ENCODE measurements at regions not wholly inside any gene's neighbourhood (a gene's known extent, or its start where the extent isn't known, plus 50 kb on each side); places are given as distances from the start of the nearest gene placed in this dataset.

DNA sequence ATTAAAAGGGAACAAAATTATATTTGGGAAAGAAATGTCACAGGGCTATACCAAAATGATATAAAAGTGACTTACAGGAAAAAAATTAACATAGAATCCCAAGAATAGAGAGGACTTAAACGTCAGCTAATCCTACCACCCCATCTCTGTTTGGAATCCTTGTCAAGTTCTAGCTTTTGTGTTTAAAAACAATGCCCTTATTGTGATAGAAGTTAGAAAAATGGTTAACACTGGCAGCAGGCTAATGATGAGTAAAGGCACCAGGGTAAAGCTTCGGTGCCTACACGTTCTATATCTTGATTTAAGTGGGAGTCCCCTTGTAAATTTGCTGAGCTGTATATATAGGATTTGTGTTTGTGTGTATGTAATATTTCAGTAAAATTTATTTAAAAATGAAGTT is 453.3 kb upstream of the TENM4 start:
- no peak for DNase-seq
- Mint-ChIP-seq H3K4me3 (no peak overlapping the region), H3K4me1 (ENCODE audit: low read depth) (no peaks in the 10 kb centered on the region), H3K27ac (no peak overlapping the region), H3K9me3 (no peaks in the 10 kb centered on the region), H3K27me3 (no peaks in the 10 kb centered on the region), H3K36me3 (ENCODE audit: low read depth) (no peaks in the 10 kb centered on the region)
- no peak overlapping the region for H3K4me3 ChIP-seq (ENCODE audit: low read length)
- H3K4me1 ChIP-seq (ENCODE audit: insufficient read depth, low read length): no peaks in the 10 kb centered on the region
- H3K9me3 ChIP-seq (ENCODE audit: control insufficient read depth in 1 of 2, insufficient read depth in 1 of 2, low read length in 2 of 2): peaks cover 0 to 8% of the 10 kb centered on the region in 2 experiments
- POLR2A ChIA-PET: no interaction called here
- CTCF ChIA-PET: no interaction called here
- H3K27me3 ChIP-seq (ENCODE audit: control insufficient read depth in 1 of 2, insufficient read depth in 2 of 2, low read length in 2 of 2): no peaks in the 10 kb centered on the region
- intact Hi-C loops (cut with DNase I, micrococcal nuclease): no loop called here
- no peak overlapping the region for H3K27ac ChIP-seq (ENCODE audit: low read depth in 1 of 2, low read length in 2 of 2)
- TF ChIP-seq, protein P1, sequence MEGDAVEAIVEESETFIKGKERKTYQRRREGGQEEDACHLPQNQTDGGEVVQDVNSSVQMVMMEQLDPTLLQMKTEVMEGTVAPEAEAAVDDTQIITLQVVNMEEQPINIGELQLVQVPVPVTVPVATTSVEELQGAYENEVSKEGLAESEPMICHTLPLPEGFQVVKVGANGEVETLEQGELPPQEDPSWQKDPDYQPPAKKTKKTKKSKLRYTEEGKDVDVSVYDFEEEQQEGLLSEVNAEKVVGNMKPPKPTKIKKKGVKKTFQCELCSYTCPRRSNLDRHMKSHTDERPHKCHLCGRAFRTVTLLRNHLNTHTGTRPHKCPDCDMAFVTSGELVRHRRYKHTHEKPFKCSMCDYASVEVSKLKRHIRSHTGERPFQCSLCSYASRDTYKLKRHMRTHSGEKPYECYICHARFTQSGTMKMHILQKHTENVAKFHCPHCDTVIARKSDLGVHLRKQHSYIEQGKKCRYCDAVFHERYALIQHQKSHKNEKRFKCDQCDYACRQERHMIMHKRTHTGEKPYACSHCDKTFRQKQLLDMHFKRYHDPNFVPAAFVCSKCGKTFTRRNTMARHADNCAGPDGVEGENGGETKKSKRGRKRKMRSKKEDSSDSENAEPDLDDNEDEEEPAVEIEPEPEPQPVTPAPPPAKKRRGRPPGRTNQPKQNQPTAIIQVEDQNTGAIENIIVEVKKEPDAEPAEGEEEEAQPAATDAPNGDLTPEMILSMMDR (IDR thresholded peaks at IDR 0.05): no peak
- no peaks in the 10 kb centered on the region for H3K36me3 ChIP-seq (ENCODE audit: insufficient read depth, low read length)
- no peak for ATAC-seq (ENCODE audit: poor library complexity)

DNA sequence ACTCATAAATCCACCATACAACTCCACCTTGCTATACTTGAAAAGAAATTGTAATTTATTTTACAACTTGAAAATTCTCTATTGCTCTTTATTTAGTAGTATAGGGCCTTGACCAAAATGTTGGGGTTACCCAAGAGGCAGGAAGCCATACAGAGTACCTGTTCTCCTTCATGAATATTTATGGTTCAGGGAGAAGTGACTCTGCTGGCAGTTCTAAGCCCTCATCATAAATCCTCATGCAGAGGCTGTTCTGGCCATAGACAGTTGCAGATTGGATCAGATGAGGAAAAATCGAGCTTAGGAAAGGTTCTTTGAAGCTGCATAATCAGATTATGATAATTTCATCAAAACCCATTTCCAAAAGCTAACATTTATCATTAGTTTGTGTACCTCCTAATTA is 449.4 kb upstream of the TENM4 start:
- Mint-ChIP-seq H3K9me3 (no peaks in the 10 kb centered on the region), H3K27ac (no peak overlapping the region), H3K4me1 (ENCODE audit: low read depth) (no peaks in the 10 kb centered on the region), H3K27me3 (no peaks in the 10 kb centered on the region), H3K36me3 (ENCODE audit: low read depth) (no peaks in the 10 kb centered on the region), H3K4me3 (no peak overlapping the region)
- Histone ChIP-seq H3K4me3 (ENCODE audit: low read length) (no peak overlapping the region), H3K36me3 (ENCODE audit: insufficient read depth, low read length) (no peaks in the 10 kb centered on the region), H3K4me1 (ENCODE audit: insufficient read depth, low read length) (no peaks in the 10 kb centered on the region), H3K9me3 (ENCODE audit: control insufficient read depth in 1 of 2, insufficient read depth in 1 of 2, low read length in 2 of 2) (no peaks in the 10 kb centered on the region), H3K27ac (ENCODE audit: low read depth in 1 of 2, low read length in 2 of 2) (no peak overlapping the region), H3K27me3 (ENCODE audit: control insufficient read depth in 1 of 2, insufficient read depth in 2 of 2, low read length in 2 of 2) (no peaks in the 10 kb centered on the region)
- ChIA-PET POLR2A (no interaction called here), CTCF (no interaction called here)
- intact Hi-C loops (cut with DNase I, micrococcal nuclease): no loop called here
- ATAC-seq (ENCODE audit: poor library complexity) (no peak), DNase-seq (no peak)
- TF ChIP-seq, protein P1 (IDR thresholded peaks at IDR 0.05): no peak

DNA sequence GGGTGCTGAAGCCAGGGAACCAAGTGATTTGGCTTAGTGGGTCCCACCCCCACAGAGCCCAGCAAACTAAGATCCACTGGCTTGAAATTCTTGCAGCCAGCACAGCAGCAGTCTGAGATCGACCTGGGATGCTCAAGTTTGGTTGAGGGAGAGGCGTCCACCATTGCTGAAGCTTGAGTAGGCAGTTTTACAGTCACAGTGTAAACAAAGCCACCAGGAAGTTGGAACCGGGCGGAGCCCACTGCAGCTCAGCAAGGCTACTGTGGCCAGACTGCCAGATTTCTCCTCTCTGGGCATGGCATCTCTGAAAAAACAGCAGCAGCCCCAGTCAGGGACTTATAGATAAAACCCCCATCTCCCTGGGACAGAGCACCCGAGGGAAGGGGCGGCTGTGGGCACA is 424.1 kb upstream of the TENM4 start:
- Histone ChIP-seq H3K9me3 (ENCODE audit: control insufficient read depth in 1 of 2, insufficient read depth in 1 of 2, low read length in 2 of 2) (peaks cover 0 to 11% of the 10 kb centered on the region in 2 experiments), H3K4me3 (ENCODE audit: low read length) (no peak overlapping the region), H3K4me1 (ENCODE audit: insufficient read depth, low read length) (no peaks in the 10 kb centered on the region), H3K27ac (ENCODE audit: low read depth in 1 of 2, low read length in 2 of 2) (no peak overlapping the region), H3K27me3 (ENCODE audit: control insufficient read depth in 1 of 2, insufficient read depth in 2 of 2, low read length in 2 of 2) (no peaks in the 10 kb centered on the region), H3K36me3 (ENCODE audit: insufficient read depth, low read length) (no peaks in the 10 kb centered on the region)
- intact Hi-C loops (cut with DNase I, micrococcal nuclease): no loop called here
- no peaks in the 10 kb centered on the region for H3K4me1 Mint-ChIP-seq (ENCODE audit: low read depth)
- ATAC-seq (ENCODE audit: poor library complexity) (no peak), DNase-seq (no peak)
- H3K27me3 Mint-ChIP-seq: no peaks in the 10 kb centered on the region
- POLR2A ChIA-PET: no interaction called here
- TF ChIP-seq, protein P1 (IDR thresholded peaks at IDR 0.05): no peak
- CTCF ChIA-PET: no interaction called here
- H3K27ac Mint-ChIP-seq: no peak overlapping the region
- no peaks in the 10 kb centered on the region for H3K36me3 Mint-ChIP-seq (ENCODE audit: low read depth)
- H3K9me3 Mint-ChIP-seq: peaks cover 6% of the 10 kb centered on the region
- H3K4me3 Mint-ChIP-seq: no peak overlapping the region

Data from CD4-positive, alpha-beta T cell (primary cell).